Inferior parietal cortex (tissue), 1 donor: ENCODE measurements at regions not wholly inside any gene's neighbourhood (a gene's known extent, or its start where the extent isn't known, plus 50 kb on each side); places are given as distances from the start of the nearest gene placed in this dataset.
"Not testable (repeated sequence)": the region's sequence is repeated elsewhere in the genome, so short reads cannot be mapped to it uniquely, and the experiment has no call there.

Experiments used
- DNase-seq: peaks from one replicate; pipeline ENCODE4 v3.0.0-alpha.2; 2016; ENCODE audit errors: extremely low spot score

DNA sequence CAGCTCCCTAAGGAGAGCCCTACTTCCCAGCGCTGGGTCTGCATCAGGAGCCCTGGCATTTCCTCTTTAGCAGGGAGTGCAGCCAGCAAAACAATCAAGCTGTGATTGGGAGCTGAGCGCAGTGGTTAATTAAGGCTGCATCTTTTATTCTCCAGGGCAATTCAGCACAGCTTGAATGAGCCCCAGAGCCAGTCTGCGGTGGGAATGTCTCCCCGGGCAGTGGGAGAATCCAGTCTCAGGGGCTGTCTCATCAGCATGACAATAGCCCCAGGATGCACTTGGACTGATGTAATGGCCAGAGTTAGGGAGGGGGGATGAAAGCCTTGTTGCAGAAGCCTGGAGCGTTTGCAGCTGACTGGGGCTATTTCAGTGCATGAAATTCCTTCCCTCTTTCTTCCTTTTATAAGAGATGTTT is 292.6 kb upstream of the SOX9 start:
- peak; percentile 51 for DNase-seq

GRCh38 chr17:71830866-71831265 is 290.0 kb upstream of the SOX9 start:
- no peak for DNase-seq

- DNase-seq, result no peak
These were observed 277.8 kb upstream of the SOX9 start for GRCh38 chr17:71842986-71843385.

- DNase-seq, result no peak
These were observed 275.5 kb upstream of the SOX9 start for GRCh38 chr17:71845337-71845736.

DNA sequence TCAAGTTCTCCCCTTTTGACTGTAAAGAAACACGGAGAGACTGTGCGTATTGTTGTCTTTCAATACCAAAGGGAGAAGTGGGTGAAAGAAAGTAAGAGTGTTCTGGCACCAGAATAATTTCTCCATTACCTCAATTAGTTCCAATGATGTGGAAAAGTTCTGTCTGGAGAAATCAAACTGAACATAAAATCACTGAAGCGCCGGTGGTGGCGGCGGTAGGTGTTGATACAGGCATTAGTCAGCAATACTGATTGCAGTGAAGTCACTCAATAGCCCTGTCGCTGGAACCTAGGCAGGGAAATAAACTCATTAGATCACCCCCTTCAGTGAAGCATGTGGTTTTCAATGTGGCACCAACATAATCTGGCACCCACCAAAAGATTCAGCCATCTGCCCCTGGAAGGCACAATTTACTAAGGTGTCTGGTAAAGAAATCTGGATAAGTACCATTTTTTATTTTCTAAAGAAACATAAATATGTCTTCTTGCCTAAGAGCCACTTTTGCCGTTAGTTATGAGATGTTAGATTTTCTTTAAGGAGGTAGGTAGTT is 274.2 kb upstream of the SOX9 start:
- no peak for DNase-seq

- DNase-seq, result no peak
These were observed 270.7 kb upstream of the SOX9 start for GRCh38 chr17:71849783-71850768.

GRCh38 chr17:71850812-71851211 is 270.0 kb upstream of the SOX9 start:
- DNase-seq, result no peak

GRCh38 chr17:71855010-71855409 is 265.8 kb upstream of the SOX9 start:
- DNase-seq, result no peak

DNA sequence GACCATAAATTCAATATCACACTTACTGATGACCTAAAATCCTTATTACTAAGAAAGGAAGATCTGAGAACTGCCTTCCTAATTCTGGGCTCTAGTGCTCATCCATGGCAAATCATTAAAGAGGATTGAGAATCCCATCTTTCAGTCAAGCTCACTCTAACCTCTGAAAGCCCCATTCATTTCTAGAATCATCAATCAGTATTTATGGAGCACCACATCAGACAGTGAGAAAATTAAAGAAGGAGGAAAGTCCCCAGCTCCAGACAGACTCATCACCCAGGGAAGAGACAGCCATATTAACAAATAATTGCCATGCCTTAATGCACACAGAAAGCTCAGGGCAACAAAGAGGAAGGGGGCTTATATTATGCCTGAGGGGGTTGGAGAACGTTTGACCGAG is 256.1 kb upstream of the SOX9 start:
- DNase-seq, result no peak

DNA sequence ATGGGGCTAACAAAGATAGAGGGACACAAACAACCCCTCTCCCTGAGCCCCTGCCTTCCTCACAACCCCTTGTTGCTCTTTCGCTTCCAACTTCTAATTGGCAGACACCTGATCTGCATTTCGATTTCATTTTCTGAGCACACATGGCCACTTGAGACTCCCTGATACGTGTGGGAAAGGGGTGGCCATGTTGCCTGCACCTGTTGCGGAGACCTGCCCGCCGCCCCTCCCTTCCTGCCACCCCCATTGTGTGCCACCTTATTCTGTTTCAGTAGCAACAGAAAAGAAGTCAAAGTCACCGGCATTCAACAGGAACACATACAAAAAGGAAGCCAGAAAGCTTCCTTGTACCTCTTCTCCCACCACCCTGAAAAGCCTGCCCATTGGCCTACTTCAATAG is 254.7 kb upstream of the SOX9 start:
- no peak for DNase-seq

- no peak for DNase-seq
These were observed 251.5 kb upstream of the SOX9 start for GRCh38 chr17:71869293-71869692.

DNA sequence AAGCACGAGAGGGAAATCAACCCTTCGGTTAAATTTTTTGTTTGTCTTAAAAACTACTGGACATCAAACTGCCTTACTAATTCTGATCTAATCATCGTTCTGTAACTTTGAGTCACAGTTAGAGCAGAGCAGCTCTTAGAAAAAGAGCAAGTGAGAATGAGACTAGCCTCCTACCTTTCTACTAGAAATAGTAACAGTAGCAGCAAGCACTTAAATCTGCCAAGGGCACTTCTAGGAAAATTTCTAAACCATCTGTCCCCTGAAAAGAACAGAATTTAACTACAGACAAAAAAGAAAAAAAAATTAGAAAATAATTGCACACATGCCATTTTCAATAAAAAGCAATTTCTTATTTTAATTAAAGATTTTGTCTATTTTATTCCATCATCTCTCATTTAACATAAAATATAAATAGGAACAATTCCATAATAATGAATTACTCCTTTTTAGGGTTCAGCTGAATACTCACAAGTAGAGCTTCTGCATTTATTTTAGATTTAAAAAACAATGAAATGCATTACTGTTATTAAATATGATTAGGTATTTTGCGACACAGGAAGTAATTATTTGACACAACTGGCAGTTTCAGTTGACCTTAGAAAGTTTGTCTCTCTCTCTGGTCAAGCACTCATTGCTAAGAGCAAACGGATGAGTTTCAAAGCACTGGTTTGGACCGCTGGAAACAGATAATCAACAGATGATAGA is 250.8 kb upstream of the SOX9 start:
- peak; percentile 31 for DNase-seq

DNA sequence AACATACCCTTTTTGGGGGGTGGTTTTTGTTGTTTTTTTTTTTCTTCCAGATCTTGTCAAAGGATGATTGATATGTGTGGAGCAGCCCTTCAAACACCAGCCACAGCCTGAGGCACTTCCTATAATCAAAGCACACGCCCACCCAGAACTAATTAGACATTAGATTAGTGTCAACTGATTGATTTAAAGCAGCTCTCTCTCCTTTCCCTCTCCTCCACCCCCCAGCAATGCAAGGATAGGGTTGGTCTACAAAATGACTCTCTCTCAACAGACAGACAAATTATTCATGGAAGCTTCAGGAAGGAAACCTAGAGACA is 250.3 kb upstream of the SOX9 start:
- DNase-seq, result no peak

DNA sequence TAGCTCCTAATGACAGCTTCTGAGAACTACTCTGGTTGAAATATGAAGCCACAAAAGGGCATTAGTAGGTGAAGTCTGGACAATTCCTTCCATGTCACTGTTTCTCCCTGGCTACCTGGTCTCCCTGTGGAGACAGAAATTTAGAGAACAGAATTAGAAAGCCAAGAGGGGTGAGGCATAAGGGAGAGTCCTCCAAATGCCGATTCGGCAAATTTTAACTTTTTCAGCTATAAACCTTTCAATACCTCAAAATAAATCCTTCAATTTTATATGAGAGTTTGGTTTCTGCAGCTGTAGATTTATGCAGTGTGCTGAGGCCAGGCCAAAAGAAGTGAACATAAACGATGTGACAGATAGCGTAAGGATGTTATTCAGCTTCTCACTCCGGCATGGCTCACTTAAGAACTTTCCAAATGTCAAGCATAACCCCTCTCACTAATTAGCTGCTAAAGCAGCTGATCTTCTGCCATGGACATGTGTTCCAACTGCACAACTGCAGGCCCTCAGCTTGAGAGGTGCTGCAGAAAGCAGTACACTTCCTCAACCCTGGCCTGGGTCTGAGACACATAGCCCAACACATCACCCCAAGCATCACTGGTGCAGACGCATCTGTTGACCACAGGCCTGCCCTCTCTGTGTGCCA is 247.9 kb upstream of the SOX9 start:
- DNase-seq, result no peak

DNA sequence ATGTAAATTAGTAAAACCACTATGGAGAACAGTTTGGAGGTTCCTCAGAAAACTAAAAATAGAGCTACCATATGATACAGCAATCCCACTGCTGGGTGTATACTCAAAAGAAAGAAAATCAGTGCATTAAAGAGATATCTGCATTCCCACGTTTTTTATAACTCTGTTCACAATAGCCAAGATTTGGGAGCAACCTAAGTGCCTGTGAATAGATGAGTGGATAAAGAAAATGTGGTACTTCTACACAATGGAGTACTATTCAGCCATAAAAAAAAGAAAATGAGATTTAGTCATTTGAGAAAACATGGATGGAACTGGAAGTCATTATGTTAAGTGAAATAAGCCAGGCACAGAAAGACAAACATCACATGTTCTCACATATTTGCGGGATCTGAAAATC is 246.0 kb upstream of the SOX9 start:
- not testable (repeated sequence) for DNase-seq

- no peak for DNase-seq
These were observed 242.5 kb upstream of the SOX9 start for GRCh38 chr17:71878271-71878670.

GRCh38 chr17:71878998-71879397 is 241.8 kb upstream of the SOX9 start:
- DNase-seq, result no peak

DNA sequence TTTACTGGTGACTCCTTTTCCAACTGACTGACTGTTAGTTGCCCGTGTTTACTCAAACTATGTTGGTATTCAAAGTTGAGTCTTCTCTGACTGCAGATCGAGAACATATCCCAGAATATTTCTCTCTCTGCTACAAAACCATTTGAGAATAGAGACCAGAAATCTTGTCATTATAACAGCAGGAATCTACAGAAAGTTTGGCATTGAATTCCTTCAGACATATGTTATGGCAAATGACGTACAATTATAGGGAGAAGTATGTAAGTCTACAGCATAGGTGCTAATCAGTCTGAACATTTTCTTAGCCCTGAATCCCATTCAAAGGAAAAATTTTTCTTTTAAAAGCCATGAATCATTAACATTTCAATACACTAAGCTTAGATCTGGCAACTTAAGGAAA is 239.8 kb upstream of the SOX9 start:
- no peak for DNase-seq

DNA sequence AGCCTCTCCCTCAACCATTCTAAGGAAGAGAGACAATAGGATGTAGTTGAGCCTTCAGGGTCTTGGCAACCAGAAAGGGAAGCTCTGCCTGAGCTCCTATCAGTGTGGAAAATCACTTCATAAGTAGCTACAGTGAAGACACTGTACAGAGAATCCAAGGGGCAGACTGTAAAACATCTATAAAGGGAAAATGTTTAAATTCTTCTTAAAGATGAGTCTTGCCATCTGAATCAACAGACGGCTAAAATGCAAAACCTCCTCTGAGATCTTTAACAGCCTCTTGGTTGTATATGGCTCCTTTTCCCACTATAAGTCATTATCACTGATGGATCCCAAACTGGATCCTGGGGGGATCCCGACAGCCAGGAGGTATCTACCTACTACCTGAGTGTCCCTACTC is 239.2 kb upstream of the SOX9 start:
- DNase-seq, result no peak

- DNase-seq, result no peak
These were observed 237.6 kb upstream of the SOX9 start for GRCh38 chr17:71883258-71883657.

GRCh38 chr17:71883845-71884244 is 237.0 kb upstream of the SOX9 start:
- DNase-seq, result no peak

GRCh38 chr17:71885662-71886061 is 235.2 kb upstream of the SOX9 start:
- no peak for DNase-seq
